ENCODE measurements at regions not wholly inside any gene's neighbourhood (a gene's known extent, or its start where the extent isn't known, plus 50 kb on each side); places are given as distances from the start of the nearest gene placed in this dataset.
"Not testable (repeated sequence)": the region's sequence is repeated elsewhere in the genome, so short reads cannot be mapped to it uniquely, and the experiment has no call there.

- Histone ChIP-seq H3K27ac (peak overlapping the region in 1 of 4 donors; percentile 35), H3K9me3 (no peaks in the 10 kb centered on the region), H3K4me1 (no peaks in the 10 kb centered on the region), H3K27me3 (no peaks in the 10 kb centered on the region), H3K4me3 (no peak overlapping the region), H3K36me3 (no peaks in the 10 kb centered on the region)
- no peak for TF ChIP-seq POLR2A (IDR thresholded peaks at IDR 0.05)
- no peak for TF ChIP-seq CTCF (IDR thresholded peaks at IDR 0.05)
- DNase-seq: no peak
Observed at GRCh38 chr4:137866671-137867070, 334.4 kb upstream of the PCDH18 start.

- Histone ChIP-seq H3K9me3 (no peaks in the 10 kb centered on the region), H3K4me3 (no peak overlapping the region), H3K4me1 (no peaks in the 10 kb centered on the region), H3K27ac (no peak overlapping the region), H3K27me3 (no peaks in the 10 kb centered on the region), H3K36me3 (no peaks in the 10 kb centered on the region)
- DNase-seq: no peak
- TF ChIP-seq POLR2A (IDR thresholded peaks at IDR 0.05): no peak
- TF ChIP-seq CTCF (IDR thresholded peaks at IDR 0.05): peak in 4 of 6 experiments; percentile 10 to 23 (median 20)
Observed at GRCh38 chr4:137861682-137862081, 329.4 kb upstream of the PCDH18 start.

GRCh38 chr4:137853424-137853823 is 321.1 kb upstream of the PCDH18 start:
- Histone ChIP-seq H3K27me3 (no peaks in the 10 kb centered on the region), H3K36me3 (no peaks in the 10 kb centered on the region), H3K4me1 (no peaks in the 10 kb centered on the region), H3K27ac (no peak overlapping the region), H3K4me3 (no peak overlapping the region), H3K9me3 (no peaks in the 10 kb centered on the region)
- no peak for TF ChIP-seq POLR2A (IDR thresholded peaks at IDR 0.05)
- no peak for TF ChIP-seq CTCF (IDR thresholded peaks at IDR 0.05)
- no peak for DNase-seq

GRCh38 chr4:137852326-137852725 is 320.0 kb upstream of the PCDH18 start:
- no peak for TF ChIP-seq CTCF (IDR thresholded peaks at IDR 0.05)
- TF ChIP-seq POLR2A (IDR thresholded peaks at IDR 0.05): no peak
- H3K36me3 ChIP-seq: no peaks in the 10 kb centered on the region
- H3K27ac ChIP-seq: no peak overlapping the region
- no peaks in the 10 kb centered on the region for H3K4me1 ChIP-seq
- no peak overlapping the region for H3K4me3 ChIP-seq
- H3K9me3 ChIP-seq: no peaks in the 10 kb centered on the region
- H3K27me3 ChIP-seq: no peaks in the 10 kb centered on the region
- no peak for DNase-seq

GRCh38 chr4:137851435-137851834 is 319.1 kb upstream of the PCDH18 start:
- H3K27me3 ChIP-seq: no peaks in the 10 kb centered on the region
- no peaks in the 10 kb centered on the region for H3K9me3 ChIP-seq
- no peaks in the 10 kb centered on the region for H3K36me3 ChIP-seq
- TF ChIP-seq CTCF (IDR thresholded peaks at IDR 0.05): no peak
- no peak for TF ChIP-seq POLR2A (IDR thresholded peaks at IDR 0.05)
- DNase-seq: no peak
- H3K4me1 ChIP-seq: no peaks in the 10 kb centered on the region
- no peak overlapping the region for H3K4me3 ChIP-seq
- no peak overlapping the region for H3K27ac ChIP-seq

- not testable (repeated sequence) for H3K4me3 ChIP-seq, H3K27me3 ChIP-seq, H3K27ac ChIP-seq, H3K36me3 ChIP-seq, H3K4me1 ChIP-seq, H3K9me3 ChIP-seq, DNase-seq
Observed at GRCh38 chr4:137827945-137828344, 295.7 kb upstream of the PCDH18 start.
